Transverse colon (tissue), 4 donors: ENCODE measurements at regions not wholly inside any gene's neighbourhood (a gene's known extent, or its start where the extent isn't known, plus 50 kb on each side); places are given as distances from the start of the nearest gene placed in this dataset.

Experiments
- DNase-seq: peaks from one replicate; pipeline ENCODE4 v3.0.0-alpha.2; 2019
- H3K27ac ChIP-seq, 4 donors: fragments of 200-600 bp; sonication (generic); 2 replicates each; pipeline ENCODE4 v1.5.1; 2016 to 2018; ENCODE audit warnings: inconsistent platforms in 4 of 4
- H3K27me3 ChIP-seq: fragments of 200-600 bp; sonication (generic); 2 replicates; pipeline ENCODE4 v1.5.1; 2017; ENCODE audit warnings: inconsistent platforms
- H3K36me3 ChIP-seq, 4 donors: fragments of 200-600 bp; sonication (generic); 2 replicates each; pipeline ENCODE4 v1.5.1; 2017 to 2019; ENCODE audit warnings: inconsistent platforms in 4 of 4
- H3K4me1 ChIP-seq, 4 donors: fragments of 200-600 bp; sonication (generic); 2 replicates each; pipeline ENCODE4 v1.5.1; 2017 to 2020; ENCODE audit warnings: inconsistent platforms in 4 of 4
- H3K4me3 ChIP-seq, 4 donors: fragments of 200-600 bp; sonication (generic); 1 replicate in 1 of 4; 2 replicates in 3 of 4; pipeline versions ENCODE4 v1.5.1 to v1.6.1; 2017 to 2019; ENCODE audit warnings: inconsistent platforms in 4 of 4
- H3K9me3 ChIP-seq, 2 donors: fragments of 200-600 bp; sonication (generic); 2 replicates each; pipeline ENCODE4 v1.5.1; 2017 to 2019; ENCODE audit warnings: inconsistent platforms in 2 of 2
- CTCF ChIP-seq, 5 experiments: fragments of 200-600 bp in 3 of 5; fragments of 450-650 bp in 2 of 5; sonication (generic) in 3 of 5; IDR thresholded peaks; 1 replicate in 2 of 5; 2 replicates in 3 of 5; pipeline ENCODE4 v1.5.1; 2016 to 2017; ENCODE audit warnings: antibody characterized with exemption in 5 of 5, inconsistent platforms in 3 of 5, mild to moderate bottlenecking in 2 of 5, moderate library complexity in 1 of 5
- EP300 ChIP-seq: sonication (generic); formaldehyde crosslinking; IDR thresholded peaks from one replicate; pipeline ENCODE4 v1.6.1; 2017; ENCODE audit warnings: antibody characterized with exemption, low read depth
- POLR2A ChIP-seq: fragments of 450-650 bp; IDR thresholded peaks from one replicate; pipeline ENCODE4 v1.6.1; 2016; ENCODE audit warnings: antibody characterized with exemption, mild to moderate bottlenecking, moderate library complexity
- POLR2AphosphoS5 ChIP-seq, 3 donors: sonication (generic); formaldehyde crosslinking; IDR thresholded peaks; one replicate each; pipeline ENCODE4 v1.6.1; 2016; ENCODE audit warnings: antibody characterized with exemption in 3 of 3
- WGBS, 2 donors: methylation state at CpG; one replicate each; pipeline ENCODE4 v1.1.5; 2018; ENCODE audit warnings: low coverage in 1 of 2; 5-methylcytosine and 5-hydroxymethylcytosine counted together
- in situ Hi-C, 4 donors: fragments of 200-750 bp; cut with MboI; loops; one replicate each; pipeline versions ENCODE4 v1.15.0 to v1.15.1; 2017; ENCODE audit warnings: low sequenced_read_pairs in 3 of 4, low pct_ligation_motif_present in 1 of 4, low pct_unique_long_range_greater_than_20kb in 1 of 4
- intact Hi-C: fragments of 100-400 bp; cut with DNase I; formaldehyde crosslinking; loops from one replicate; pipeline ENCODE4 v1.15.1; 2023; ENCODE audit warnings: low total_unique reads

GRCh38 chr10:61110936-61111335, 167.0 kb upstream of the RHOBTB1 start:
- no peaks in the 10 kb centered on the region for H3K4me1 ChIP-seq
- intact Hi-C loops (no loop called here), in situ Hi-C loops (no loop called here)
- H3K27me3 ChIP-seq = no peaks in the 10 kb centered on the region
- no peaks in the 10 kb centered on the region for H3K9me3 ChIP-seq
- H3K4me3 ChIP-seq = no peak overlapping the region
- H3K27ac ChIP-seq = no peak overlapping the region
- DNase-seq = no peak
- TF ChIP-seq POLR2A (no peak), EP300 (no peak), POLR2AphosphoS5 (IDR thresholded peaks at IDR 0.05) (no peak), CTCF (IDR thresholded peaks at IDR 0.05) (no peak)
- H3K36me3 ChIP-seq = no peaks in the 10 kb centered on the region

GRCh38 chr10:61110188-61110844, 166.3 kb upstream of the RHOBTB1 start:
- no peaks in the 10 kb centered on the region for H3K4me1 ChIP-seq
- TF ChIP-seq POLR2AphosphoS5 (IDR thresholded peaks at IDR 0.05) (no peak), CTCF (IDR thresholded peaks at IDR 0.05) (no peak), POLR2A (no peak), EP300 (no peak)
- DNase-seq = no peak
- H3K27me3 ChIP-seq = no peaks in the 10 kb centered on the region
- no peaks in the 10 kb centered on the region for H3K36me3 ChIP-seq
- in situ Hi-C loops (no loop called here), intact Hi-C loops (no loop called here)
- 60 to 78% methylated on average over 1 of the region's 1 CpG for WGBS, 2 donors
- H3K9me3 ChIP-seq = no peaks in the 10 kb centered on the region
- H3K27ac ChIP-seq = no peak overlapping the region
- no peak overlapping the region for H3K4me3 ChIP-seq

DNA sequence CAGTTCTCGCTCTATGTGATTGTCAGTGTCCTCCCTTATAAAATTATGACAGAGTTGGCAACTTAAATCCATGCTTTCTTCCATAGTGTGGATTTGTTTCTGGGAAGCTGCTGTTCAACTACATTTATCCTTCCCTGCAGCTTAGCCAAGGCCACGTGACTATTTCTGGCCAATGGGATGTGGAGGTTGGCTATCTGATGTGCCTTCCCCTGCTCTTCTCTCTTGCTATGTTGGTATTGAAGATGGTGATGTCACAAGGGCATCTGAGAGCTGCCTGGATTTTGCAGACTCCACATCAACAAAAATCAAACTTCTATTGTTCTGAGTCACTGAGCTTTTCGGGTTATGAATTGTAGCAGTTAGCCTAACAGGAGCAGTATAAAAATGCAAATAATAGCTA, 164.9 kb upstream of the RHOBTB1 start:
- WGBS, 2 donors = 90 to 92% methylated on average over 3 of the region's 3 CpGs
- intact Hi-C loops = no loop called here

DNA sequence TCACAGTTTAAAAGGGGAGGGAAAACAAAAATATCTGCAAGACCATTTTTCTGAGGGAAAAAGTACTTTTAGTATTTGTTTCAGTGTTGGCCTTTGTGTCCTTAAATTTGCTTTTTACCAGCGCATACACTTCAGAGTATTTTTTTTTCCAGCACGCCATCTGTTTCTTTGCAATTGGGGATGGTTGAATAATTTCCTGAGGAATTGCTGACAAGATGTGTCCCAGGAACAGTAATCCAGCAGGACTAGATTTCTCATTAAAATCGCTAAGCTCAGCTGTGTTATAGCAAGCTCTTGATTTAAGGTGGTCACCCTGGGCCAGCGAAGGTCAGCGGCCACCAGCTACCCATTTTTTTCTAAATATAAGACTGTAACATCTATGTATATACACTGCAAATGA, 156.9 kb upstream of the RHOBTB1 start:
- WGBS, 2 donors = 70 to 78% methylated on average over 3 to 5 of the region's 5 CpGs
- Histone ChIP-seq H3K4me1 (no peaks in the 10 kb centered on the region), H3K27me3 (no peaks in the 10 kb centered on the region), H3K27ac (no peak overlapping the region), H3K4me3 (no peak overlapping the region), H3K36me3 (no peaks in the 10 kb centered on the region), H3K9me3 (no peaks in the 10 kb centered on the region)
- TF ChIP-seq POLR2A (no peak), CTCF (IDR thresholded peaks at IDR 0.05) (no peak), POLR2AphosphoS5 (IDR thresholded peaks at IDR 0.05) (no peak), EP300 (no peak)
- intact Hi-C loops = no loop called here
- in situ Hi-C loops = no loop called here
- no peak for DNase-seq

More for the DNA sequence above, 164.9 kb upstream of the RHOBTB1 start:
- TF ChIP-seq EP300 (no peak), POLR2A (no peak), POLR2AphosphoS5 (IDR thresholded peaks at IDR 0.05) (no peak), CTCF (IDR thresholded peaks at IDR 0.05) (no peak)
- in situ Hi-C loops = no loop called here
- Histone ChIP-seq H3K4me3 (no peak overlapping the region), H3K9me3 (no peaks in the 10 kb centered on the region), H3K27ac (no peak overlapping the region), H3K4me1 (no peaks in the 10 kb centered on the region), H3K36me3 (no peaks in the 10 kb centered on the region), H3K27me3 (no peaks in the 10 kb centered on the region)
- no peak for DNase-seq
